HCT116 (cell line): ENCODE measurements at regions not wholly inside any gene's neighbourhood (a gene's known extent, or its start where the extent isn't known, plus 50 kb on each side); places are given as distances from the start of the nearest gene placed in this dataset.

ENCODE experiments used
- CEBPB ChIP-seq: IDR thresholded peaks from 2 replicates; pipeline ENCODE4 v1.6.1; 2012; ENCODE audit warnings: low read depth
- CTCF ChIP-seq, 3 experiments: fragments of 200-600 bp in 1 of 3; sonication (generic) in 1 of 3; IDR thresholded peaks in 2 of 3; conservative IDR thresholded peaks in 1 of 3; 2 replicates each; pipeline ENCODE4 v1.5.1; 2012 to 2017; ENCODE audit warnings: low read depth in 2 of 3, low read length in 2 of 3, antibody characterized with exemption in 1 of 3, borderline replicate concordance in 1 of 3, control low read depth in 1 of 3, mild to moderate bottlenecking in 1 of 3, mixed read lengths in 1 of 3, mixed run types in 1 of 3, moderate library complexity in 1 of 3; ENCODE audit not compliant: insufficient read depth in 1 of 3
- EGR1 ChIP-seq: IDR thresholded peaks from 2 replicates; pipeline ENCODE4 v1.6.1; 2012; ENCODE audit warnings: low read depth
- EZH2 ChIP-seq: fragments of 200-600 bp; sonication (generic); IDR thresholded peaks from 2 replicates; pipeline ENCODE4 v1.6.1; 2017; ENCODE audit warnings: antibody characterized with exemption, mixed run types
- EZH2phosphoT487 ChIP-seq: fragments of 200-600 bp; IDR thresholded peaks from 2 replicates; pipeline ENCODE4 v1.6.1; 2018; ENCODE audit warnings: antibody characterized with exemption, borderline replicate concordance
- POLR2A ChIP-seq: IDR thresholded peaks from 2 replicates; pipeline ENCODE4 v1.7.0; 2011; ENCODE audit warnings: borderline replicate concordance; ENCODE audit not compliant: insufficient read depth, insufficient read length; ENCODE audit errors: extremely low read depth
- RAD21 ChIP-seq: IDR thresholded peaks from 2 replicates; pipeline ENCODE4 v1.6.1; 2012; ENCODE audit warnings: low read depth, mild to moderate bottlenecking
- SIN3A ChIP-seq: IDR thresholded peaks from 2 replicates; pipeline ENCODE4 v1.6.1; 2012; ENCODE audit warnings: low read depth
- TCF7L2 ChIP-seq: IDR thresholded peaks from 2 replicates; pipeline ENCODE4 v1.7.0; 2011; ENCODE audit warnings: borderline replicate concordance, inconsistent platforms; ENCODE audit not compliant: insufficient read depth, insufficient read length; ENCODE audit errors: extremely low read depth
- ZBTB33 ChIP-seq: IDR thresholded peaks from 2 replicates; pipeline ENCODE4 v1.6.1; 2011; ENCODE audit warnings: mild to moderate bottlenecking, low read length, moderate library complexity; ENCODE audit not compliant: insufficient replicate concordance; ENCODE audit errors: extremely low read depth

GRCh38 chr4:8705161-8706145, 112.9 kb downstream of the CPZ start:
- no peak for TF ChIP-seq CTCF (IDR thresholded peaks at IDR 0.05 in 2 of 3, conservative IDR thresholded peaks at IDR 0.05 in 1 of 3; ENCODE audit: borderline replicate concordance in 1 of 3, insufficient read depth in 1 of 3, low read depth in 2 of 3, low read length in 2 of 3)
- no peak for TF ChIP-seq POLR2A
- TF ChIP-seq EGR1 = no peak
- no peak for TF ChIP-seq CEBPB
- TF ChIP-seq TCF7L2 = no peak
- TF ChIP-seq EZH2 = no peak
- no peak for TF ChIP-seq RAD21
- TF ChIP-seq EZH2phosphoT487 = no peak
- no peak for TF ChIP-seq ZBTB33
- TF ChIP-seq SIN3A = no peak
